HepG2 (cell line): ENCODE measurements at regions not wholly inside any gene's neighbourhood (a gene's known extent, or its start where the extent isn't known, plus 50 kb on each side); places are given as distances from the start of the nearest gene placed in this dataset.

Source experiments
- ATAC-seq: fragments of 200-7000 bp; cut with Tn5 transposase; 3 replicates; pipeline ENCODE4 v1.9.1; 2020; ENCODE audit warnings: mild to moderate bottlenecking, moderate library complexity
- BruUV-seq: library from RNA; stranded (reverse); fragments of 400-500 nt; replicated peaks from 2 replicates; lab custom pipeline; 2021; lab: Mats Ljungman, UMichigan
- CTCF ChIA-PET: fragments of 300-600 bp; formaldehyde crosslinking; extraction: SDS; loops from one replicate; lab custom pipeline; 2021; ENCODE audit warnings: low total read pairs, inconsistent platforms, low intra/inter-chr PET ratio; lab: Yijun Ruan, JAX
- POLR2A ChIA-PET: fragments of 350-600 bp; sonication (Branson Sonifier 250); formaldehyde crosslinking; loops from one replicate; lab custom pipeline; 2020; ENCODE audit warnings: antibody characterized with exemption, inconsistent platforms; lab: Yijun Ruan, JAX
- DNase-seq: peaks from one replicate; pipeline ENCODE4 v3.0.0-alpha.2; 2015; ENCODE audit warnings: low spot score
- FAIRE-seq: peaks from 3 replicates; lab custom pipeline; 2011; peaks lifted over from hg19 to GRCh38; lab: Jason Lieb, UNC
- H2AFZ ChIP-seq: one replicate; pipeline ENCODE4 v1.6.1; 2011; ENCODE audit warnings: low read length, inconsistent platforms
- H3K27ac ChIP-seq: fragments of 300-600 bp; 3 replicates; pipeline ENCODE4 v1.8.0; 2011; ENCODE audit warnings: mixed run types, mild to moderate bottlenecking, mixed read lengths, low read length, inconsistent platforms; ENCODE audit not compliant: insufficient read depth; ENCODE audit errors: extremely low read length
- H3K27me3 ChIP-seq, 2 experiments: fragments of 200-600 bp in 1 of 2; 2 replicates in 1 of 2; 3 replicates in 1 of 2; pipeline versions ENCODE4 v1.6.0 to v1.8.0; 2011; ENCODE audit warnings: low read length in 2 of 2, mild to moderate bottlenecking in 2 of 2, moderate library complexity in 2 of 2, inconsistent platforms in 1 of 2; ENCODE audit not compliant: insufficient read depth in 2 of 2, control insufficient read depth in 1 of 2
- H3K36me3 ChIP-seq, 2 experiments: fragments of 200-600 bp in 1 of 2; replicated peaks in 1 of 2; 2 replicates in 1 of 2; 3 replicates in 1 of 2; pipeline versions ENCODE4 v1.5.1 to v1.8.0; 2011; ENCODE audit warnings: low read length in 2 of 2, inconsistent platforms in 1 of 2; ENCODE audit not compliant: insufficient read depth in 2 of 2, control insufficient read depth in 1 of 2
- H3K4me1 ChIP-seq: 2 replicates; pipeline ENCODE4 v1.5.1; 2012; ENCODE audit warnings: low read length, inconsistent platforms; ENCODE audit not compliant: insufficient read depth
- H3K4me2 ChIP-seq: 2 replicates; pipeline ENCODE4 v1.6.0; 2011; ENCODE audit warnings: low read depth, low read length, inconsistent platforms
- H3K4me3 ChIP-seq, 3 experiments: fragments of 200-600 bp in 1 of 3; sonication (generic), shearing (Covaris generic) in 1 of 3; replicated peaks in 1 of 3; 2 replicates each; pipeline ENCODE4 v1.5.1; 2011 to 2016; ENCODE audit warnings: low read length in 3 of 3, inconsistent platforms in 2 of 3, low read depth in 2 of 3, mild to moderate bottlenecking in 2 of 3, control low read depth in 1 of 3, mixed read lengths in 1 of 3; ENCODE audit not compliant: insufficient read depth in 1 of 3
- H3K79me2 ChIP-seq: one replicate; pipeline ENCODE4 v1.6.1; 2011; ENCODE audit warnings: low read length, inconsistent platforms; ENCODE audit not compliant: insufficient read depth
- H3K9ac ChIP-seq: 2 replicates; pipeline ENCODE4 v1.6.0; 2011; ENCODE audit warnings: mild to moderate bottlenecking, low read depth, low read length, inconsistent platforms; ENCODE audit not compliant: insufficient read depth
- H3K9me3 ChIP-seq: 2 replicates; pipeline ENCODE4 v1.5.1; 2012; ENCODE audit warnings: mild to moderate bottlenecking, low read length
- H4K20me1 ChIP-seq: 2 replicates; pipeline ENCODE4 v1.6.0; 2011; ENCODE audit warnings: inconsistent platforms, mild to moderate bottlenecking, low read length, moderate library complexity; ENCODE audit not compliant: insufficient read depth
- HOXA7 ChIP-seq: sonication (generic); formaldehyde crosslinking; IDR thresholded peaks from 2 replicates; pipeline ENCODE4 v1.8.1; 2022; ENCODE audit warnings: mild to moderate bottlenecking, missing genetic modification reagents, moderate library complexity
- ZNF558 ChIP-seq: sonication (generic); formaldehyde crosslinking; IDR thresholded peaks from 2 replicates; pipeline ENCODE4 v1.9.0; 2022; ENCODE audit warnings: mild to moderate bottlenecking, missing genetic modification reagents, borderline replicate concordance
- ZNF629 ChIP-seq: sonication (generic); formaldehyde crosslinking; conservative IDR thresholded peaks from 2 replicates; pipeline ENCODE4 v1.5.0; 2020; ENCODE audit warnings: missing genetic modification reagents
- ZNF746 ChIP-seq: sonication (generic); formaldehyde crosslinking; IDR thresholded peaks from 2 replicates; pipeline ENCODE4 v1.8.0; 2022; ENCODE audit warnings: mild to moderate bottlenecking, missing genetic modification reagents
- WGBS: methylation state at CpG from one replicate; pipeline ENCODE4 v1.1.6; 2017; ENCODE audit warnings: low lambda C conversion rate; 5-methylcytosine and 5-hydroxymethylcytosine counted together
- in situ Hi-C: cut with HindIII; loops from 2 replicates; pipeline ENCODE4 v1.10.0; 2017; ENCODE audit warnings: low pct_unique_long_range_greater_than_20kb; ENCODE audit not compliant: extremely low pct_ligation_motif_present
- intact Hi-C: fragments of 100-400 bp; cut with micrococcal nuclease; formaldehyde crosslinking; loops from one replicate; pipeline ENCODE4 v1.10.0; 2022; ENCODE audit not compliant: unreplicated experiment
- TF ChIP-seq, protein P1 (sequence below): sonication (generic); formaldehyde crosslinking; IDR thresholded peaks from 2 replicates; pipeline ENCODE4 v1.5.0; 2020; ENCODE audit warnings: mild to moderate bottlenecking, missing genetic modification reagents, moderate library complexity

DNA sequence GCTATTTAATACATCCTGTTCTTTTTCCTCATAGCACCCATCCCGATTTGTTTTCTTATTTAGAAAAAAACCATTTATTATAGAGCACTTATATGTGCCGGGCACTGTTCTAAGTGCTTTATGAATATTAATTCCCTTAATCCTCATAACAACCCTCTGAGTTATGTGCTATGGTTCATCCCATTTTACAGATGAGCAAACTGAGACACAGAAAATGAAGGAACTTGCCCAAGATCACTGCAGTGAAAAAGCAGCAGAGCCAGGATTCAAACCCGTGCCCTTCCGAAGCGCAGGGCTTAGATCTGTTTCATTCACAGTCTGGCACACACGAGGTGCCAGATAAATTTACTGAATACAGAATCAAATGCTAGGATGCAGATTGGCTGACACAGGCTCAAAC, 85.1 kb upstream of the ZC3H12A start:
- H3K4me3 ChIP-seq: no peak overlapping the region
- CTCF ChIA-PET: no interaction called here
- H3K27ac ChIP-seq: no peak overlapping the region
- peaks cover 0 to 18% of the 10 kb centered on the region in 2 experiments; a peak in 2 of 5 replicates for H3K27me3 ChIP-seq
- BruUV-seq: no TSS peak
- no peaks in the 10 kb centered on the region for H3K9me3 ChIP-seq
- H3K36me3 ChIP-seq: no peaks in the 10 kb centered on the region
- no peak overlapping the region for H3K9ac ChIP-seq
- H3K4me2 ChIP-seq: no peak overlapping the region
- H2AFZ ChIP-seq: no peak overlapping the region
- TF ChIP-seq ZNF629 (CRISPR knock-in tag) (peak; percentile 53; the same call in 1 of the 2 replicates), HOXA7 (CRISPR knock-in tag) (no peak)
- in situ Hi-C loops: no loop called here
- no peak for DNase-seq
- WGBS: 36% methylated on average over 6 of the region's 6 CpGs
- POLR2A ChIA-PET: no interaction called here
- ATAC-seq: no peak
- no peaks in the 10 kb centered on the region for H3K79me2 ChIP-seq
- intact Hi-C loops: no loop called here
- no peaks in the 10 kb centered on the region for H3K4me1 ChIP-seq
- no peaks in the 10 kb centered on the region for H4K20me1 ChIP-seq
- no peak for FAIRE-seq

DNA sequence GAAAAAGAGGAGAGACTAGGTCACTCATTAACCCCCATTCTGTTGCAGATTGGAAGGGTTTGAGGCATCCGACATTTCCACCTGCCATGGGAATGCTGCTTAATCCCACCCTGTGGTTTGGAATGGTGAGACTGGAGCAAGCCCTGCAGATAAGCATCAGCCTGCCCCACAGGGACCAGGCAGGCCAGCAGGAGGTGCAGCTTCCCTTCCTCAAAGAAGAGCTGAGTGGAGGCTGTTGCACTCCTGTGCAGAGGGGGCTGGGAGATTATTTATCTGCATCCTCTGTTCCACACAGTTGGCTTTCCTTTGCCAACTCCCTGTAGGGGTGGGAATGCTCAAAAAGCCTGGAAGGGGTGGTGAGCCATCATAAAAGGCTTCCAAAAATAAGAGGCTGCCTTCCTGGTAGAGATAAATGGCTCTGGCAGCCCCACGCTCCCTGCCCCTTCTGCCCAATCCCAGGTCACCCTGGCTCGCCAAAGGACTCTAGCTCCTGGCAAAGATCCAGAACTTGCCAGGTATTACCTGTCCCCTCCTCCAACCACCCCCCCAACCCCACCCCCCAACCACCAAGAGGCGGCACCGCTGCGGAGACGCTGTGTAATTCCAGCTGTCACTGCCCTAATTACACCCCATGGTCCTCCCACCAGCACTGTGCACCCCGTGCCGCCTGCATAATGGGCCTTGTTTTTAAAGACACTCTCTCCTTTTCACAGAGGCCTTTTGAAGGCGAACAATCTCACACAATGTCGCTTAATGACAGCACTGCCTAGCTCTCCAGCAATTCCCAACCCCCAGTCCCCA, 83.0 kb upstream of the ZC3H12A start:
- Histone ChIP-seq H3K27ac (no peak overlapping the region), H3K4me2 (no peak overlapping the region), H3K4me3 (no peak overlapping the region), H3K4me1 (no peaks in the 10 kb centered on the region), H3K36me3 (no peaks in the 10 kb centered on the region), H3K27me3 (peaks cover 2 to 20% of the 10 kb centered on the region in 2 experiments; a peak in 2 of 5 replicates), H4K20me1 (no peaks in the 10 kb centered on the region), H3K79me2 (no peaks in the 10 kb centered on the region), H3K9me3 (no peaks in the 10 kb centered on the region), H2AFZ (no peak overlapping the region), H3K9ac (no peak overlapping the region)
- intact Hi-C loops (no loop called here), in situ Hi-C loops (no loop called here)
- CTCF ChIA-PET: no interaction called here
- no peak for FAIRE-seq
- POLR2A ChIA-PET: no interaction called here
- no TSS peak for BruUV-seq
- TF ChIP-seq, protein P1, sequence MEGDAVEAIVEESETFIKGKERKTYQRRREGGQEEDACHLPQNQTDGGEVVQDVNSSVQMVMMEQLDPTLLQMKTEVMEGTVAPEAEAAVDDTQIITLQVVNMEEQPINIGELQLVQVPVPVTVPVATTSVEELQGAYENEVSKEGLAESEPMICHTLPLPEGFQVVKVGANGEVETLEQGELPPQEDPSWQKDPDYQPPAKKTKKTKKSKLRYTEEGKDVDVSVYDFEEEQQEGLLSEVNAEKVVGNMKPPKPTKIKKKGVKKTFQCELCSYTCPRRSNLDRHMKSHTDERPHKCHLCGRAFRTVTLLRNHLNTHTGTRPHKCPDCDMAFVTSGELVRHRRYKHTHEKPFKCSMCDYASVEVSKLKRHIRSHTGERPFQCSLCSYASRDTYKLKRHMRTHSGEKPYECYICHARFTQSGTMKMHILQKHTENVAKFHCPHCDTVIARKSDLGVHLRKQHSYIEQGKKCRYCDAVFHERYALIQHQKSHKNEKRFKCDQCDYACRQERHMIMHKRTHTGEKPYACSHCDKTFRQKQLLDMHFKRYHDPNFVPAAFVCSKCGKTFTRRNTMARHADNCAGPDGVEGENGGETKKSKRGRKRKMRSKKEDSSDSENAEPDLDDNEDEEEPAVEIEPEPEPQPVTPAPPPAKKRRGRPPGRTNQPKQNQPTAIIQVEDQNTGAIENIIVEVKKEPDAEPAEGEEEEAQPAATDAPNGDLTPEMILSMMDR (CRISPR knock-in tag): peak; percentile 27
- no peak for TF ChIP-seq ZNF746 (CRISPR knock-in tag)
- TF ChIP-seq ZNF558: no peak
- DNase-seq: no peak
- ATAC-seq: peak; percentile 64
- 2% methylated on average over 9 of the region's 11 CpGs for WGBS
